Cerebellar cortex (tissue), 1 donor: ENCODE measurements at regions not wholly inside any gene's neighbourhood (a gene's known extent, or its start where the extent isn't known, plus 50 kb on each side); places are given as distances from the start of the nearest gene placed in this dataset.

Experiments
- DNase-seq: peaks from one replicate; pipeline ENCODE4 v3.0.0-alpha.2; 2015; ENCODE audit warnings: low spot score

- DNase-seq = no peak
Measured at GRCh38 chr9:7983490-7983889, 183.9 kb upstream of the DMAC1 start.

- no peak for DNase-seq
Measured at GRCh38 chr9:7982907-7983306, 183.3 kb upstream of the DMAC1 start.

- no peak for DNase-seq
Measured at GRCh38 chr9:7980691-7981289, 181.2 kb upstream of the DMAC1 start.

GRCh38 chr9:7980041-7980440 lies 180.5 kb upstream of the DMAC1 start:
- DNase-seq = no peak

- DNase-seq = no peak
Measured at GRCh38 chr9:7979611-7980010, 180.0 kb upstream of the DMAC1 start.

GRCh38 chr9:7977586-7977985 lies 178.0 kb upstream of the DMAC1 start:
- DNase-seq = no peak

GRCh38 chr9:7976856-7977255 lies 177.3 kb upstream of the DMAC1 start:
- no peak for DNase-seq

GRCh38 chr9:7976167-7976755 lies 176.7 kb upstream of the DMAC1 start:
- DNase-seq = no peak

- no peak for DNase-seq
Measured at GRCh38 chr9:7975336-7975735, 175.8 kb upstream of the DMAC1 start.

- no peak for DNase-seq
Measured at GRCh38 chr9:7974335-7974960, 174.9 kb upstream of the DMAC1 start.

GRCh38 chr9:7973123-7973522 lies 173.5 kb upstream of the DMAC1 start:
- no peak for DNase-seq

GRCh38 chr9:7970681-7971330 lies 171.2 kb upstream of the DMAC1 start:
- DNase-seq = no peak

- no peak for DNase-seq
Measured at GRCh38 chr9:7968687-7969086, 169.1 kb upstream of the DMAC1 start.

GRCh38 chr9:7967851-7968250 lies 168.3 kb upstream of the DMAC1 start:
- DNase-seq = no peak

- no peak for DNase-seq
Measured at GRCh38 chr9:7967093-7967827, 167.7 kb upstream of the DMAC1 start.

- peak; percentile 64 for DNase-seq
Measured at GRCh38 chr9:7965063-7965462, 165.5 kb upstream of the DMAC1 start.

- no peak for DNase-seq
Measured at GRCh38 chr9:7963026-7963425, 163.4 kb upstream of the DMAC1 start.

GRCh38 chr9:7961076-7961475 lies 161.5 kb upstream of the DMAC1 start:
- DNase-seq = no peak

GRCh38 chr9:7960320-7961050 lies 160.9 kb upstream of the DMAC1 start:
- DNase-seq = no peak

GRCh38 chr9:7957803-7958202 lies 158.2 kb upstream of the DMAC1 start:
- DNase-seq = no peak

- DNase-seq = no peak
Measured at GRCh38 chr9:7947577-7947976, 148.0 kb upstream of the DMAC1 start.

GRCh38 chr9:7946458-7946857 lies 146.9 kb upstream of the DMAC1 start:
- no peak for DNase-seq
